ENCODE measurements at regions not wholly inside any gene's neighbourhood (a gene's known extent, or its start where the extent isn't known, plus 50 kb on each side); places are given as distances from the start of the nearest gene placed in this dataset.

DNA sequence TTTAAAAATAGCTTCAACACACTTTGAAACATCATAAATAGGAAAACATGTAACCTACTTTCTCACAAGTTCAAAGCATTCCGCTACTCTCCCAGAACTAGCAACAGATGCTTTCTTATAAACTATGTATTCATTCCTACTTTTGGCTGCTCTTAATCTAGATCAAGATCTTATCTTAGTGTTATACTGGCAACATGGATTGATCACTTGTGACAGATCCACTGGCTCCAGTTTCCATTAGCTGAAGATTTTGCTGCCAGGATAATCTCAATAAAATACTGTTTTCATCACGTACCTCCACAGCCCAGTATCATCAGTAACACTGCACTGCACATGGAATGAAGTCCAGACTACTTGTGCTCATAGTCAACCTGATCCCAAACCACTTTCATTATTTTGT is 491.7 kb upstream of the AGTR1 start:
- H3K18ac ChIP-seq (ENCODE audit: low read depth, low read length), result no peak overlapping the region
- no peak overlapping the region for H2BK5ac ChIP-seq (ENCODE audit: low read depth, low read length, poor library complexity, severe bottlenecking)
- TF ChIP-seq MAFK (IDR thresholded peaks at IDR 0.05; ENCODE audit: low read depth, low read length), result no peak
- TF ChIP-seq CHD1 (IDR thresholded peaks at IDR 0.05; ENCODE audit: low read depth, low read length), result no peak
- TF ChIP-seq SMC3 (IDR thresholded peaks at IDR 0.05; ENCODE audit: low read depth, low read length), result no peak
- no peak for TF ChIP-seq RFX5 (IDR thresholded peaks at IDR 0.05; ENCODE audit: low read depth, low read length)
- no peak for TF ChIP-seq MAZ (IDR thresholded peaks at IDR 0.05; ENCODE audit: borderline replicate concordance, low read depth, low read length)
- TF ChIP-seq MXI1 (IDR thresholded peaks at IDR 0.05; ENCODE audit: borderline replicate concordance, low read depth, low read length), result no peak
- no peak for TF ChIP-seq CEBPB (IDR thresholded peaks at IDR 0.05; ENCODE audit: low read depth, low read length)
- TF ChIP-seq, protein P1, sequence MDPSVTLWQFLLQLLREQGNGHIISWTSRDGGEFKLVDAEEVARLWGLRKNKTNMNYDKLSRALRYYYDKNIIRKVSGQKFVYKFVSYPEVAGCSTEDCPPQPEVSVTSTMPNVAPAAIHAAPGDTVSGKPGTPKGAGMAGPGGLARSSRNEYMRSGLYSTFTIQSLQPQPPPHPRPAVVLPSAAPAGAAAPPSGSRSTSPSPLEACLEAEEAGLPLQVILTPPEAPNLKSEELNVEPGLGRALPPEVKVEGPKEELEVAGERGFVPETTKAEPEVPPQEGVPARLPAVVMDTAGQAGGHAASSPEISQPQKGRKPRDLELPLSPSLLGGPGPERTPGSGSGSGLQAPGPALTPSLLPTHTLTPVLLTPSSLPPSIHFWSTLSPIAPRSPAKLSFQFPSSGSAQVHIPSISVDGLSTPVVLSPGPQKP (IDR thresholded peaks at IDR 0.05; ENCODE audit: borderline replicate concordance, low read depth, low read length), result no peak
- no peak for TF ChIP-seq NFE2L2 (IDR thresholded peaks at IDR 0.05; ENCODE audit: low read depth, low read length)
- TF ChIP-seq FOS (IDR thresholded peaks at IDR 0.05; ENCODE audit: low read depth, low read length), result no peak
- BruUV-seq (replicated peaks), result no TSS peak
- no peak overlapping the region for H3K14ac ChIP-seq (replicated peaks; ENCODE audit: low read depth, low read length)
- H4K5ac ChIP-seq (ENCODE audit: low read depth, low read length), result no peak overlapping the region
- H2AFZ ChIP-seq (replicated peaks; ENCODE audit: low read length, poor library complexity), result no peak overlapping the region
- intact Hi-C loops (cut with micrococcal nuclease), result no loop called here
- POLR2A ChIA-PET (ENCODE audit: unreplicated experiment), result no interaction called here
- no peak overlapping the region for H2AK5ac ChIP-seq (ENCODE audit: low read depth, low read length)
- H3K4me1 ChIP-seq (ENCODE audit: control insufficient read depth, insufficient read depth, low read length), result no peaks in the 10 kb centered on the region
- H4K91ac ChIP-seq (ENCODE audit: insufficient read depth, low read depth, low read length), result no peak overlapping the region
- H3K79me1 ChIP-seq (ENCODE audit: low read depth in 1 of 2, low read length in 2 of 2), result no peaks in the 10 kb centered on the region
- no peak overlapping the region for H3K4ac ChIP-seq (ENCODE audit: low read depth, low read length)
- no peaks in the 10 kb centered on the region for H3K27me3 ChIP-seq (ENCODE audit: control insufficient read depth, insufficient read depth, low read length)
- H2BK120ac ChIP-seq (ENCODE audit: low read depth, low read length), result no peak overlapping the region
- H3K27ac ChIP-seq (ENCODE audit: insufficient read depth, low read length), result no peak overlapping the region
- dilution Hi-C loops (cut with HindIII; ENCODE audit: low sequenced_read_pairs, unreplicated experiment), result no loop called here
- H3K36me3 ChIP-seq (ENCODE audit: control insufficient read depth, insufficient read depth, low read length), result no peaks in the 10 kb centered on the region
- H2AK9ac ChIP-seq (replicated peaks; ENCODE audit: low read depth, low read length, poor library complexity), result no peak overlapping the region
- H3K56ac ChIP-seq (ENCODE audit: extremely low read depth, insufficient read depth, low read length), result no peak overlapping the region
- no peak overlapping the region for H3K4me3 ChIP-seq (ENCODE audit: insufficient read depth, low read depth, low read length)
- no CpG with 5 or more reads among the region's 2 CpGs for WGBS, 2 experiments (ENCODE audit: extremely low coverage in 2 of 2, insufficient read length in 1 of 2)
- no peaks in the 10 kb centered on the region for H3K9me3 ChIP-seq (ENCODE audit: control insufficient read depth, insufficient read depth, low read length)
- no peaks in the 10 kb centered on the region for H4K20me1 ChIP-seq (ENCODE audit: insufficient read depth, low read length)
- H3K23ac ChIP-seq (ENCODE audit: low read depth, low read length), result no peak overlapping the region
- H3K9ac ChIP-seq (ENCODE audit: low read depth, low read length), result no peak overlapping the region
- no peak overlapping the region for H4K8ac ChIP-seq (ENCODE audit: low read depth in 2 of 2, low read length in 2 of 2)
- no peak overlapping the region for H2BK20ac ChIP-seq (ENCODE audit: low read depth, low read length)
- no peaks in the 10 kb centered on the region for H3K9me1 ChIP-seq (ENCODE audit: insufficient read depth, low read length)
- in situ Hi-C loops (cut with MboI; ENCODE audit: low sequenced_read_pairs), result no loop called here
- ATAC-seq (ENCODE audit: low read depth) (no peak), DNase-seq (no peak)
- no peak overlapping the region for H2BK15ac ChIP-seq (ENCODE audit: low read depth, low read length)
- H3K4me2 ChIP-seq (ENCODE audit: low read depth, low read length), result no peak overlapping the region
- CTCF ChIA-PET, result no interaction called here

Data from IMR-90 (cell line).